ENCODE measurements at regions not wholly inside any gene's neighbourhood (a gene's known extent, or its start where the extent isn't known, plus 50 kb on each side); places are given as distances from the start of the nearest gene placed in this dataset.
A peak's percentile ranks its signal among the peaks of the same experiment; 100 is the strongest.

DNA sequence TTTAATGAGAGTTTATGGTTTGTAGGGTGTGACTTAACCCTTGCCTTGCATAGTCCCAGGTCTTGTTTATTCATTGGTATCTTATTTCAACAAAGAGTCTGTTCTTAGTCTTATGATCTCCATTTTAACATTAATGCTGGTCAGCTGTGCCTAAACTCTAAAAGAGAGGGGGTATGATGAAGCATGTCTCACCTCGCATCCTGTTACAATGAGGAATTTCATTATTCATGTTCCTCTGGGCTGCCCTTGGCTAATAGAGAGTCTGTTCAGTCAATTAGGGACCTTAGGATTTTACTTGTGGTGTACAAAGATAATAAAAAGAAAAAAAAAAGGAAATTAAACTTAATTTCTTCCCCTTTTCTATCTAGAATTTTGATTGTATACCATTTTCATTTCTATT, 831.9 kb upstream of the CDH2 start:
- TF ChIP-seq POLR2A (IDR thresholded peaks at IDR 0.05; ENCODE audit: low read length) (no peak), GATA1 (IDR thresholded peaks at IDR 0.05; ENCODE audit: low read depth, low read length) (no peak)
- DNase-seq: no peak

GRCh38 chr18:29007986-29008654, 831.2 kb upstream of the CDH2 start:
- TF ChIP-seq POLR2A (IDR thresholded peaks at IDR 0.05; ENCODE audit: low read length): no peak
- TF ChIP-seq GATA1 (IDR thresholded peaks at IDR 0.05; ENCODE audit: low read depth, low read length): no peak
- DNase-seq: no peak

GRCh38 chr18:29004921-29005320, 828.0 kb upstream of the CDH2 start:
- TF ChIP-seq GATA1 (IDR thresholded peaks at IDR 0.05; ENCODE audit: low read depth, low read length) (no peak), POLR2A (IDR thresholded peaks at IDR 0.05; ENCODE audit: low read length) (no peak)
- DNase-seq: no peak

DNA sequence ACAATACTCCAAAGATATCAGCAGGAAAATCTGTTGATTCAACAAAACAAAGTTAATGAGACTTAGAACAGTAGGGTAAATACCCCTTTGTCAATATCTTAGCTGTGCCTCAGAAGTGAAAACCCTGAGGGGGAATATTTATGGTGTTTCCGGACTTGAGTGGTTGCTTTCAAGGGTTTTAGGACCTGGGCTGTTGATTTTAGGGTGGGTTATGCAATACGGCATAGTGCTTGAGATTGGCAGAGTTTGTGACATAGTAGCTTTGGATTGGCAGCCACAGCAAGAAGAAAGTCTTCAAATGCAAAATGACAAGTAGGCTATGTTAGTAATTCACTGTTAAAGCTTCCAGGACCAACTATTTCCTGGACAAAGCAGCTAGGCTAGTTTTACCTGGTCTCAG, 826.3 kb upstream of the CDH2 start:
- DNase-seq: no peak
- no peak for TF ChIP-seq POLR2A (IDR thresholded peaks at IDR 0.05; ENCODE audit: low read length)
- no peak for TF ChIP-seq GATA1 (IDR thresholded peaks at IDR 0.05; ENCODE audit: low read depth, low read length)

DNA sequence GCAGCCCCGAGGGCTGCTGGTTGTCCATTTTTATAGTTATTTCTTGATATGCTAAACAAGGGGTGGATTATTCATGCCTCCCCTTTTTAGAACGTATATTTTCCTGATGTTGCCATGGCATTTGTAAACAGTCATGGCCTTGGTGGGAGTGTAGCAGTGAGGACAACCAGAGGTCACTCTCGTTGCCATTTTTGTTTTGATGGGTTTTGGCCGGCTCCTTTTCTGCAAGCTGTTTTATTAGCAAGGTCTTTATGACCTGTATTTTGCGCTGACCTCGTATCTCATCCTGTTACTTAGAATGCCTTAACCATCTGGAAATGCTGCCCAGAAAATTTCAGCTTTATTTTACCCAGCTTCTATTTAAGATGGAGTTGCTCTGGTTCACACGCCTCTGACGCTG, 825.8 kb upstream of the CDH2 start:
- TF ChIP-seq GATA1 (IDR thresholded peaks at IDR 0.05; ENCODE audit: low read depth, low read length) (no peak), POLR2A (IDR thresholded peaks at IDR 0.05; ENCODE audit: low read length) (no peak)
- DNase-seq: no peak

DNA sequence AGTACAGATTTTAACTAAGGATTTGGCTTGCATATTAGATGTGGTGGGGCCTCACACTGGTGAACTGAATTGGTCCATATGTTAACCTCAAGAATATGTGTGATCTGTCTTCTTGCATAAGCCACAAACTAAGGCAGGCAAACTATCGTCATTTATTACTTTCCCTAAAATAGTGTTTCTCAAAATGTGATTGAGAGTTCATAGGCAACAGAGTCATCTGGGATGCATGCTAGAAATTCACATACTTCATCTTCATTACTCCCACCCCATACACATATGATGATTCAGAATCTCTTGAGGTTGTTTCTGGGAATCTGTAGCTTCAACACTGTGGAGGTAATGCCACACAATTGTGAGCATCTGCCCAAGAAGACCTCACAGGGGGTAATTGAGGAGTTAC, 822.8 kb upstream of the CDH2 start:
- no peak for TF ChIP-seq POLR2A (IDR thresholded peaks at IDR 0.05; ENCODE audit: low read length)
- TF ChIP-seq GATA1 (IDR thresholded peaks at IDR 0.05; ENCODE audit: low read depth, low read length): no peak
- DNase-seq: no peak

- no peak for DNase-seq
- TF ChIP-seq GATA1 (IDR thresholded peaks at IDR 0.05; ENCODE audit: low read depth, low read length) (no peak), POLR2A (IDR thresholded peaks at IDR 0.05; ENCODE audit: low read length) (no peak)
Measured at GRCh38 chr18:28995319-28995718, 818.4 kb upstream of the CDH2 start.

DNA sequence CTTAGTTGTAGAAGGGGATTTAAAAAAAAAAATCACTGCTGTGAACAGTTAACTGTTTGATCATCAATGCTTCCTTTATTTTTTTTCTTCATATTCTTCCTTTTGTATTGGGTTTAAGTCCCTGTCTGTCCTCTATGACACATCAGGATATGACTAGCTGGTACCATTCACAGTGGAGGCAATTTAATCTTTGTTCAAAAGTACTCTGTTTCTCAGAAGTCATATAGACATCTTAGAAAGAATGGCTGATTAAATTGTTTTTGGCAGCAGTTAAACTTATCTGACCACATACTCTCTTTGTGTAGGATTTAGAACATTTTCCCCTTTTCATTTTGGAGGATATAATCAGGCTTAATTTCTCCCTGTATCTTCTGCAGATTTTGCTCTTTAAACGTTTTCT, 807.8 kb upstream of the CDH2 start:
- TF ChIP-seq GATA1 (IDR thresholded peaks at IDR 0.05; ENCODE audit: low read depth, low read length) (no peak), POLR2A (IDR thresholded peaks at IDR 0.05; ENCODE audit: low read length) (no peak)
- DNase-seq: no peak

DNA sequence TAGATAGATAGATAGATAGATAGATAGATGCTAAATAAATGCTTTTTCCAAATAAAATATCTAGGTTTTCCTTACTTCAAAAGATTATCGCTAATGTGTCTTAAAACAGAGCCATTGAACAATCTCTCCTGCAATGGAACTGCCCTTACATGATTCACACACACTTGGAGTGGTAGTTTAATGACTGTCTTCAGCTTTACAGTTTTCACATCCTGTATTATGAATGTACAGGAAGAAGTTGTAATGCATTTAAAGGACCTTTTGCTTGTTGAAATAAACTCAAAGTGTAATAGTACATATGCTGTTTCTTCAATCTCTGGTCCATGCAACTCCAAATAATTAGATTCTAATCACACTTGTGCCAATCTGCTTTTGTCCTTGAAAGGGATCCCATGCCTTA, 797.6 kb upstream of the CDH2 start:
- DNase-seq: no peak
- TF ChIP-seq POLR2A (IDR thresholded peaks at IDR 0.05; ENCODE audit: low read length) (no peak), GATA1 (IDR thresholded peaks at IDR 0.05; ENCODE audit: low read depth, low read length) (no peak)

- TF ChIP-seq GATA1 (IDR thresholded peaks at IDR 0.05; ENCODE audit: low read depth, low read length): no peak
- no peak for TF ChIP-seq POLR2A (IDR thresholded peaks at IDR 0.05; ENCODE audit: low read length)
Measured at GRCh38 chr18:28973324-28973723, 796.4 kb upstream of the CDH2 start.

GRCh38 chr18:28972333-28972907, 795.5 kb upstream of the CDH2 start:
- TF ChIP-seq POLR2A (IDR thresholded peaks at IDR 0.05; ENCODE audit: low read length) (no peak), GATA1 (IDR thresholded peaks at IDR 0.05; ENCODE audit: low read depth, low read length) (no peak)
- no peak for DNase-seq

More at GRCh38 chr18:28973324-28973723, 796.4 kb upstream of the CDH2 start:
- DNase-seq: no peak

- TF ChIP-seq POLR2A (IDR thresholded peaks at IDR 0.05; ENCODE audit: low read length) (no peak), GATA1 (IDR thresholded peaks at IDR 0.05; ENCODE audit: low read depth, low read length) (no peak)
Measured at GRCh38 chr18:28963481-28963880, 786.6 kb upstream of the CDH2 start.

DNA sequence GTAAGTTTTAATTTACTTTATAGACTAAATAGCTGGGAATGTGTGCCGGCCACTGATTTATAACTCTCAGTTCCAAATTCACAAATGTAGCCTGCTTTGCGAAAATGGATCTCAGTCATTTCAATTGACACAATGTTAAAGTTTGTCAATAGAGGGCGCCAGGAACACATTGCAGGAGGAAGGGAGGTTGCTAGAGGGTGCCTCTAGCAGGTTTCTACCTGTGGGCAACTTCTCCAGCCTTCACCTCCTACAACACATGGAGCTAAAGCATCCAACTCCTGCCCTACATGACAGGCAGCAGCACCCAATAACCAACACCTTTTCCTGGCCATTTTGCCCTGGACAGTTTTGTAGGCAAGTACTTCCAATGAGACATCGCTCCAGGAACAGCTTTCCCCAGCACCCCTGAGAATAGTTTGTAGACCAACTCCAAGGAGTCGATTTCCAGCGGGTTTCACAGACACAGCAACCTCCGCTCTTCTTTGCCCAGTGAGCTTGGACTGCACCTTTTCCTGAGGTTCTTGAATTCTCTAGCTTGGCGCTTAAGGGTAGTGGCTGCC, 784.8 kb upstream of the CDH2 start:
- peak; percentile 20 to 41 for DNase-seq
- TF ChIP-seq GATA1 (IDR thresholded peaks at IDR 0.05; ENCODE audit: low read depth, low read length): no peak
- TF ChIP-seq POLR2A (IDR thresholded peaks at IDR 0.05; ENCODE audit: low read length): no peak

More at GRCh38 chr18:28963481-28963880, 786.6 kb upstream of the CDH2 start:
- DNase-seq: no peak

- no peak for DNase-seq
Measured at GRCh38 chr18:28960146-28960545, 783.2 kb upstream of the CDH2 start.

GRCh38 chr18:28952339-28952738, 775.4 kb upstream of the CDH2 start:
- no peak for DNase-seq
- TF ChIP-seq POLR2A (IDR thresholded peaks at IDR 0.05; ENCODE audit: low read length) (no peak), GATA1 (IDR thresholded peaks at IDR 0.05; ENCODE audit: low read depth, low read length) (no peak)

More at GRCh38 chr18:28960146-28960545, 783.2 kb upstream of the CDH2 start:
- TF ChIP-seq POLR2A (IDR thresholded peaks at IDR 0.05; ENCODE audit: low read length): no peak
- TF ChIP-seq GATA1 (IDR thresholded peaks at IDR 0.05; ENCODE audit: low read depth, low read length): no peak

Measured in erythroblast (primary cell).